ENCODE measurements at regions not wholly inside any gene's neighbourhood (a gene's known extent, or its start where the extent isn't known, plus 50 kb on each side); places are given as distances from the start of the nearest gene placed in this dataset.

DNA sequence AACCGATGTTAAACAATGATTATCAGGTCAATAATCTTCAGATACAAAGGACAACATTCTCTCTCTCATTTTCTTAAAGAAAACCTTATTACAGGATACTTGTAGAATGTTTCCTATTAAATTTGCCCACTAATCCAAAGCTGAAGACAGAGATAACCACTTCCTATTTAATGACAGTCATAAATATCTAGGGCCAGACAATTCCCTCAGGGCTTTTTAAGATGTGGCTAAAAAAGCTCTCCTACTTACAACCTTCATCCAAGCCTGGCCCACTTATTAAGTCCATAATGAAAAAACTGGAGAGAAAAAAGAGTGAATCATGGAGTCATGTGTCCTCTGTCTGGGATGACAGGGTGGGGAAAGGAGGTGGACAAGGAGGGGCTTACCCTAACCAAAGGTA is 235.9 kb downstream of the KLF12 start:
- TF ChIP-seq ZNF785 (tag by site-specific recombination; IDR thresholded peaks at IDR 0.05) = no peak
- TF ChIP-seq, protein P1, sequence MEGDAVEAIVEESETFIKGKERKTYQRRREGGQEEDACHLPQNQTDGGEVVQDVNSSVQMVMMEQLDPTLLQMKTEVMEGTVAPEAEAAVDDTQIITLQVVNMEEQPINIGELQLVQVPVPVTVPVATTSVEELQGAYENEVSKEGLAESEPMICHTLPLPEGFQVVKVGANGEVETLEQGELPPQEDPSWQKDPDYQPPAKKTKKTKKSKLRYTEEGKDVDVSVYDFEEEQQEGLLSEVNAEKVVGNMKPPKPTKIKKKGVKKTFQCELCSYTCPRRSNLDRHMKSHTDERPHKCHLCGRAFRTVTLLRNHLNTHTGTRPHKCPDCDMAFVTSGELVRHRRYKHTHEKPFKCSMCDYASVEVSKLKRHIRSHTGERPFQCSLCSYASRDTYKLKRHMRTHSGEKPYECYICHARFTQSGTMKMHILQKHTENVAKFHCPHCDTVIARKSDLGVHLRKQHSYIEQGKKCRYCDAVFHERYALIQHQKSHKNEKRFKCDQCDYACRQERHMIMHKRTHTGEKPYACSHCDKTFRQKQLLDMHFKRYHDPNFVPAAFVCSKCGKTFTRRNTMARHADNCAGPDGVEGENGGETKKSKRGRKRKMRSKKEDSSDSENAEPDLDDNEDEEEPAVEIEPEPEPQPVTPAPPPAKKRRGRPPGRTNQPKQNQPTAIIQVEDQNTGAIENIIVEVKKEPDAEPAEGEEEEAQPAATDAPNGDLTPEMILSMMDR (tag by site-specific recombination; IDR thresholded peaks at IDR 0.05) = no peak
- TF ChIP-seq ZNF837 (tag by site-specific recombination; IDR thresholded peaks at IDR 0.05) = no peak
- TF ChIP-seq, protein P2, sequence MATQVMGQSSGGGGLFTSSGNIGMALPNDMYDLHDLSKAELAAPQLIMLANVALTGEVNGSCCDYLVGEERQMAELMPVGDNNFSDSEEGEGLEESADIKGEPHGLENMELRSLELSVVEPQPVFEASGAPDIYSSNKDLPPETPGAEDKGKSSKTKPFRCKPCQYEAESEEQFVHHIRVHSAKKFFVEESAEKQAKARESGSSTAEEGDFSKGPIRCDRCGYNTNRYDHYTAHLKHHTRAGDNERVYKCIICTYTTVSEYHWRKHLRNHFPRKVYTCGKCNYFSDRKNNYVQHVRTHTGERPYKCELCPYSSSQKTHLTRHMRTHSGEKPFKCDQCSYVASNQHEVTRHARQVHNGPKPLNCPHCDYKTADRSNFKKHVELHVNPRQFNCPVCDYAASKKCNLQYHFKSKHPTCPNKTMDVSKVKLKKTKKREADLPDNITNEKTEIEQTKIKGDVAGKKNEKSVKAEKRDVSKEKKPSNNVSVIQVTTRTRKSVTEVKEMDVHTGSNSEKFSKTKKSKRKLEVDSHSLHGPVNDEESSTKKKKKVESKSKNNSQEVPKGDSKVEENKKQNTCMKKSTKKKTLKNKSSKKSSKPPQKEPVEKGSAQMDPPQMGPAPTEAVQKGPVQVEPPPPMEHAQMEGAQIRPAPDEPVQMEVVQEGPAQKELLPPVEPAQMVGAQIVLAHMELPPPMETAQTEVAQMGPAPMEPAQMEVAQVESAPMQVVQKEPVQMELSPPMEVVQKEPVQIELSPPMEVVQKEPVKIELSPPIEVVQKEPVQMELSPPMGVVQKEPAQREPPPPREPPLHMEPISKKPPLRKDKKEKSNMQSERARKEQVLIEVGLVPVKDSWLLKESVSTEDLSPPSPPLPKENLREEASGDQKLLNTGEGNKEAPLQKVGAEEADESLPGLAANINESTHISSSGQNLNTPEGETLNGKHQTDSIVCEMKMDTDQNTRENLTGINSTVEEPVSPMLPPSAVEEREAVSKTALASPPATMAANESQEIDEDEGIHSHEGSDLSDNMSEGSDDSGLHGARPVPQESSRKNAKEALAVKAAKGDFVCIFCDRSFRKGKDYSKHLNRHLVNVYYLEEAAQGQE (tag by site-specific recombination; IDR thresholded peaks at IDR 0.05) = no peak
- TF ChIP-seq, protein P3, sequence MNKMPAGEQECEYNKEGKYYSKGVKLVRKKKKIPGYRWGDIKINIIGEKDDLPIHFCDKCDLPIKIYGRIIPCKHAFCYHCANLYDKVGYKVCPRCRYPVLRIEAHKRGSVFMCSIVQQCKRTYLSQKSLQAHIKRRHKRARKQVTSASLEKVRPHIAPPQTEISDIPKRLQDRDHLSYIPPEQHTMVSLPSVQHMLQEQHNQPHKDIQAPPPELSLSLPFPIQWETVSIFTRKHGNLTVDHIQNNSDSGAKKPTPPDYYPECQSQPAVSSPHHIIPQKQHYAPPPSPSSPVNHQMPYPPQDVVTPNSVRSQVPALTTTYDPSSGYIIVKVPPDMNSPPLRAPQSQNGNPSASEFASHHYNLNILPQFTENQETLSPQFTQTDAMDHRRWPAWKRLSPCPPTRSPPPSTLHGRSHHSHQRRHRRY (tag by site-specific recombination; IDR thresholded peaks at IDR 0.05) = no peak

Data from HEK293 (cell line).